HEK293 (cell line): ENCODE measurements at regions not wholly inside any gene's neighbourhood (a gene's known extent, or its start where the extent isn't known, plus 50 kb on each side); places are given as distances from the start of the nearest gene placed in this dataset.

Experiments used
- CTCF ChIA-PET: fragments of 350-600 bp; formaldehyde crosslinking; extraction: SDS; loops from one replicate; lab custom pipeline; 2021; ENCODE audit warnings: antibody characterized with exemption; lab: Yijun Ruan, JAX
- POLR2A ChIA-PET: fragments of 300-600 bp; formaldehyde crosslinking; extraction: SDS; loops from one replicate; lab custom pipeline; 2020; ENCODE audit warnings: antibody characterized with exemption, inconsistent platforms; lab: Yijun Ruan, JAX
- H3K27ac ChIP-seq: fragments of 200-500 bp; sonication (Bioruptor generic); 2 replicates; pipeline ENCODE4 v1.5.1; 2014; ENCODE audit warnings: low read depth, low read length, control low read depth, inconsistent platforms; ENCODE audit errors: extremely low read depth
- H3K36me3 ChIP-seq, 2 experiments: fragments of 200-500 bp in 1 of 2; sonication (Bioruptor generic) in 1 of 2; 1 replicate in 1 of 2; 2 replicates in 1 of 2; pipeline ENCODE4 v1.5.1; 2014 to 2017; ENCODE audit warnings: inconsistent platforms in 2 of 2, low read length in 2 of 2; ENCODE audit not compliant: control insufficient read depth in 2 of 2, insufficient read depth in 1 of 2
- H3K4me1 ChIP-seq: fragments of 200-500 bp; sonication (Bioruptor generic); 2 replicates; pipeline ENCODE4 v1.5.1; 2014; ENCODE audit warnings: mild to moderate bottlenecking, low read length, inconsistent platforms; ENCODE audit not compliant: control insufficient read depth, insufficient read depth
- H3K4me3 ChIP-seq: 2 replicates; pipeline ENCODE4 v1.5.1; 2011; ENCODE audit warnings: low read depth, mild to moderate bottlenecking, control low read depth, low read length, moderate library complexity
- H3K9me3 ChIP-seq: fragments of 200-500 bp; sonication (Bioruptor generic); 2 replicates; pipeline ENCODE4 v1.5.1; 2014; ENCODE audit warnings: low read depth, low read length, inconsistent platforms; ENCODE audit not compliant: control insufficient read depth, insufficient read depth
- ATF2 ChIP-seq: fragments of 450-650 bp; formaldehyde crosslinking; IDR thresholded peaks from 2 replicates; pipeline ENCODE4 v1.5.1; 2016; ENCODE audit warnings: missing biosample characterization, missing genetic modification characterization, low read depth
- EGR2 ChIP-seq: fragments of 450-650 bp; formaldehyde crosslinking; IDR thresholded peaks from 2 replicates; pipeline ENCODE4 v1.5.1; 2016; ENCODE audit warnings: low read depth, missing biosample characterization, missing genetic modification characterization
- KLF1 ChIP-seq: fragments of 450-650 bp; formaldehyde crosslinking; IDR thresholded peaks from 2 replicates; pipeline ENCODE4 v1.5.1; 2016; ENCODE audit warnings: missing biosample characterization, missing genetic modification characterization
- MEIS1 ChIP-seq: sonication (generic); formaldehyde crosslinking; IDR thresholded peaks from 2 replicates; pipeline ENCODE4 v1.8.1; 2022; ENCODE audit warnings: missing genetic modification reagents, mild to moderate bottlenecking, borderline replicate concordance
- MYNN ChIP-seq: fragments of 450-650 bp; formaldehyde crosslinking; IDR thresholded peaks from 2 replicates; pipeline ENCODE4 v1.5.1; 2016; ENCODE audit warnings: missing biosample characterization, missing genetic modification characterization, borderline replicate concordance
- OVOL3 ChIP-seq: fragments of 450-650 bp; formaldehyde crosslinking; IDR thresholded peaks from 2 replicates; pipeline ENCODE4 v1.5.1; 2016; ENCODE audit warnings: missing biosample characterization, missing genetic modification characterization
- TSHZ1 ChIP-seq: fragments of 450-650 bp; formaldehyde crosslinking; IDR thresholded peaks from 2 replicates; pipeline ENCODE4 v1.5.1; 2016; ENCODE audit warnings: missing biosample characterization, missing genetic modification characterization, borderline replicate concordance
- ZNF112 ChIP-seq: fragments of 450-650 bp; formaldehyde crosslinking; IDR thresholded peaks from 2 replicates; pipeline ENCODE4 v1.5.0; 2017; ENCODE audit warnings: missing biosample characterization, missing genetic modification characterization
- ZNF114 ChIP-seq: fragments of 450-650 bp; formaldehyde crosslinking; IDR thresholded peaks from 2 replicates; pipeline ENCODE4 v1.5.0; 2017; ENCODE audit warnings: missing biosample characterization, missing genetic modification characterization
- ZNF133 ChIP-seq: fragments of 450-650 bp; formaldehyde crosslinking; IDR thresholded peaks from 2 replicates; pipeline ENCODE4 v1.5.1; 2016; ENCODE audit warnings: missing biosample characterization, missing genetic modification characterization
- ZNF146 ChIP-seq: fragments of 450-650 bp; formaldehyde crosslinking; IDR thresholded peaks from 2 replicates; pipeline ENCODE4 v1.5.1; 2016; ENCODE audit warnings: missing biosample characterization, missing genetic modification characterization
- ZNF148 ChIP-seq: fragments of 450-650 bp; formaldehyde crosslinking; IDR thresholded peaks from 2 replicates; pipeline ENCODE4 v1.5.0; 2017; ENCODE audit warnings: missing biosample characterization, missing genetic modification characterization, borderline replicate concordance
- ZNF202 ChIP-seq: fragments of 450-650 bp; formaldehyde crosslinking; IDR thresholded peaks from 2 replicates; pipeline ENCODE4 v1.5.1; 2016; ENCODE audit warnings: missing biosample characterization, missing genetic modification characterization, borderline replicate concordance
- ZNF211 ChIP-seq: fragments of 450-650 bp; formaldehyde crosslinking; IDR thresholded peaks from 2 replicates; pipeline ENCODE4 v1.5.1; 2016; ENCODE audit warnings: low read depth, missing biosample characterization, missing genetic modification characterization
- ZNF223 ChIP-seq: fragments of 450-650 bp; formaldehyde crosslinking; IDR thresholded peaks from 2 replicates; pipeline ENCODE4 v1.5.1; 2016; ENCODE audit warnings: missing biosample characterization, missing genetic modification characterization
- ZNF324 ChIP-seq: fragments of 450-650 bp; formaldehyde crosslinking; IDR thresholded peaks from 2 replicates; pipeline ENCODE4 v1.5.1; 2016; ENCODE audit warnings: missing biosample characterization, missing genetic modification characterization
- ZNF37A ChIP-seq: fragments of 450-650 bp; IDR thresholded peaks from 2 replicates; pipeline ENCODE4 v1.5.1; 2018; ENCODE audit warnings: missing biosample characterization, missing genetic modification characterization
- ZNF501 ChIP-seq: fragments of 450-650 bp; formaldehyde crosslinking; IDR thresholded peaks from 2 replicates; pipeline ENCODE4 v1.5.1; 2016; ENCODE audit warnings: missing biosample characterization, missing genetic modification characterization
- ZNF560 ChIP-seq: fragments of 450-650 bp; formaldehyde crosslinking; IDR thresholded peaks from 2 replicates; pipeline ENCODE4 v1.5.1; 2017; ENCODE audit warnings: missing biosample characterization, missing genetic modification characterization, borderline replicate concordance
- ZNF621 ChIP-seq: fragments of 450-650 bp; formaldehyde crosslinking; IDR thresholded peaks from 2 replicates; pipeline ENCODE4 v1.5.1; 2017; ENCODE audit warnings: missing biosample characterization, missing genetic modification characterization
- ZNF704 ChIP-seq: fragments of 450-650 bp; formaldehyde crosslinking; IDR thresholded peaks from 2 replicates; pipeline ENCODE4 v1.5.1; 2016; ENCODE audit warnings: missing biosample characterization, missing genetic modification characterization
- ZNF747 ChIP-seq: fragments of 450-650 bp; formaldehyde crosslinking; IDR thresholded peaks from 2 replicates; pipeline ENCODE4 v1.5.1; 2016; ENCODE audit warnings: missing biosample characterization, missing genetic modification characterization
- TF ChIP-seq, protein P1 (sequence below): sonication (generic); formaldehyde crosslinking; IDR thresholded peaks from 2 replicates; pipeline ENCODE4 v1.8.1; 2022; ENCODE audit warnings: mild to moderate bottlenecking, moderate library complexity, missing genetic modification reagents
- TF ChIP-seq, protein P2 (sequence below): fragments of 450-650 bp; formaldehyde crosslinking; IDR thresholded peaks from 2 replicates; pipeline ENCODE4 v1.5.1; 2017; ENCODE audit warnings: missing biosample characterization, missing genetic modification characterization

- H3K9me3 ChIP-seq: peaks cover 4% of the 10 kb centered on the region; the same call in 1 of the 2 replicates
- CTCF ChIA-PET: no interaction called here
- H3K4me3 ChIP-seq: no peak overlapping the region
- TF ChIP-seq ZNF211 (tag by site-specific recombination) (no peak), ZNF223 (tag by site-specific recombination) (no peak), ZNF324 (tag by site-specific recombination) (no peak), OVOL3 (no peak), ZNF114 (tag by site-specific recombination) (no peak)
- TF ChIP-seq, protein P1, sequence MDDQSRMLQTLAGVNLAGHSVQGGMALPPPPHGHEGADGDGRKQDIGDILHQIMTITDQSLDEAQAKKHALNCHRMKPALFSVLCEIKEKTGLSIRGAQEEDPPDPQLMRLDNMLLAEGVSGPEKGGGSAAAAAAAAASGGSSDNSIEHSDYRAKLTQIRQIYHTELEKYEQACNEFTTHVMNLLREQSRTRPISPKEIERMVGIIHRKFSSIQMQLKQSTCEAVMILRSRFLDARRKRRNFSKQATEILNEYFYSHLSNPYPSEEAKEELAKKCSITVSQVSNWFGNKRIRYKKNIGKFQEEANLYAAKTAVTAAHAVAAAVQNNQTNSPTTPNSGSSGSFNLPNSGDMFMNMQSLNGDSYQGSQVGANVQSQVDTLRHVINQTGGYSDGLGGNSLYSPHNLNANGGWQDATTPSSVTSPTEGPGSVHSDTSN (CRISPR knock-in tag): no peak
- TF ChIP-seq, protein P2, sequence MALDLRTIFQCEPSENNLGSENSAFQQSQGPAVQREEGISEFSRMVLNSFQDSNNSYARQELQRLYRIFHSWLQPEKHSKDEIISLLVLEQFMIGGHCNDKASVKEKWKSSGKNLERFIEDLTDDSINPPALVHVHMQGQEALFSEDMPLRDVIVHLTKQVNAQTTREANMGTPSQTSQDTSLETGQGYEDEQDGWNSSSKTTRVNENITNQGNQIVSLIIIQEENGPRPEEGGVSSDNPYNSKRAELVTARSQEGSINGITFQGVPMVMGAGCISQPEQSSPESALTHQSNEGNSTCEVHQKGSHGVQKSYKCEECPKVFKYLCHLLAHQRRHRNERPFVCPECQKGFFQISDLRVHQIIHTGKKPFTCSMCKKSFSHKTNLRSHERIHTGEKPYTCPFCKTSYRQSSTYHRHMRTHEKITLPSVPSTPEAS (tag by site-specific recombination): no peak
- H3K27ac ChIP-seq: no peak overlapping the region
- no peaks in the 10 kb centered on the region for H3K36me3 ChIP-seq
- POLR2A ChIA-PET: no interaction called here
- H3K4me1 ChIP-seq: no peaks in the 10 kb centered on the region
These were observed 194.8 kb downstream of the CHRDL1 start for GRCh38 chrX:110600745-110601310.

- Histone ChIP-seq H3K36me3 (no peaks in the 10 kb centered on the region), H3K4me3 (no peak overlapping the region), H3K4me1 (no peaks in the 10 kb centered on the region), H3K9me3 (no peaks in the 10 kb centered on the region), H3K27ac (no peak overlapping the region)
- CTCF ChIA-PET: no interaction called here
- POLR2A ChIA-PET: no interaction called here
- TF ChIP-seq ZNF704 (tag by site-specific recombination) (no peak), ZNF621 (tag by site-specific recombination) (no peak), ATF2 (no peak), ZNF148 (tag by site-specific recombination) (no peak), MYNN (tag by site-specific recombination) (no peak), KLF1 (tag by site-specific recombination) (no peak), ZNF560 (tag by site-specific recombination) (no peak), ZNF747 (tag by site-specific recombination) (no peak), ZNF501 (tag by site-specific recombination) (no peak), EGR2 (no peak), ZNF146 (tag by site-specific recombination) (no peak), MEIS1 (CRISPR knock-in tag) (no peak), ZNF133 (tag by site-specific recombination) (no peak), ZNF202 (tag by site-specific recombination) (no peak), ZNF37A (tag by site-specific recombination) (no peak), ZNF112 (tag by site-specific recombination) (no peak), TSHZ1 (no peak)
These were observed 181.0 kb downstream of the CHRDL1 start for GRCh38 chrX:110614596-110614995.
